Loucy (cell line): ENCODE measurements at regions not wholly inside any gene's neighbourhood (a gene's known extent, or its start where the extent isn't known, plus 50 kb on each side); places are given as distances from the start of the nearest gene placed in this dataset.

Experiments
- CTCF ChIP-seq: fragments of 200-600 bp; sonication (generic); conservative IDR thresholded peaks from 2 replicates; pipeline ENCODE4 v1.5.1; 2014; ENCODE audit warnings: mild to moderate bottlenecking, antibody characterized with exemption, low read length
- EZH2phosphoT487 ChIP-seq: fragments of 200-600 bp; IDR thresholded peaks from 2 replicates; pipeline ENCODE4 v1.6.1; 2018; ENCODE audit warnings: antibody characterized with exemption, mild to moderate bottlenecking, moderate library complexity, borderline replicate concordance

- TF ChIP-seq CTCF (no peak), EZH2phosphoT487 (no peak)
These were observed 288.4 kb upstream of the DEPDC1 start for GRCh38 chr1:68785328-68785727.
